ENCODE measurements at regions not wholly inside any gene's neighbourhood (a gene's known extent, or its start where the extent isn't known, plus 50 kb on each side); places are given as distances from the start of the nearest gene placed in this dataset.

GRCh38 chr2:122447237-122447636 lies 691.8 kb downstream of the TSN start:
- DNase-seq = no peak

DNA sequence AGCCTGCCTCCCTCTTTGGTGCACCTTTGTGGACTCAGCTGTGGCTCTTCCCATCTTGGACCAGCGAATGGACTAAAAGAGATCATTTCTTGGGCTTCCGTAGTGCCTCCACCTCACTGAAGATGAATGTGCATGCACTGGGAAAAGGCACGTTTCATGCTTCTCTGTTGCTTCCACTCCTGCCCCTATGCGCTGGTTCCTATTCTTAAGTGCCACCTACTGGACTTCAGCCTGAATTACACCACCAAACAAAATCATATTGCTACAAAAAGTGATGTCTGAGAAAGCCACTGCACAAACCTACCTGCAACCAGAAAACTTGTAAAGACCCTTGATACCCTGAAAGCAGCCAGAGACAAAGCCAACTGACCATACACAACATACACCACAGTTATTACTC lies 695.6 kb downstream of the TSN start:
- DNase-seq = no peak

DNA sequence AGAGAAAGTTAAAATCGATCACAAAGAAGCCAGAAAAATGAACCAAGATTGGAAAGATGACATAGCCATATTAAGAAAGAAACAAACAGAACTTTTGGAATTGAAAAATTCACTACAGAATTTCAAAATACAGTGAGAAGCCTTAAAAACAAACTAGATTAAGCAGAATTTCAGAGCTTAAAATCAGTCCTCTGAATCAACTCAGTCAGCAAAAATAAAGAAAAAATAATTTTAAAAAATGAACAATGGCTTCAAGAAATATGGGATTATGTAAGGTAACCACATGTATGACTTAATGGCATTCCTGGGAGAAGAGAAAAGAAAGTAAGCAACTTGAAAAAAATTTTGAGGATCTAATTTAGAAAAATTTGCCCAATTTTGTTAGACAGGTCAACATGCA lies 696.2 kb downstream of the TSN start:
- DNase-seq = no peak

- DNase-seq = no peak
Measured at GRCh38 chr2:122469147-122469546, 713.7 kb downstream of the TSN start.

GRCh38 chr2:122471753-122472152 lies 716.3 kb downstream of the TSN start:
- DNase-seq = no peak

DNA sequence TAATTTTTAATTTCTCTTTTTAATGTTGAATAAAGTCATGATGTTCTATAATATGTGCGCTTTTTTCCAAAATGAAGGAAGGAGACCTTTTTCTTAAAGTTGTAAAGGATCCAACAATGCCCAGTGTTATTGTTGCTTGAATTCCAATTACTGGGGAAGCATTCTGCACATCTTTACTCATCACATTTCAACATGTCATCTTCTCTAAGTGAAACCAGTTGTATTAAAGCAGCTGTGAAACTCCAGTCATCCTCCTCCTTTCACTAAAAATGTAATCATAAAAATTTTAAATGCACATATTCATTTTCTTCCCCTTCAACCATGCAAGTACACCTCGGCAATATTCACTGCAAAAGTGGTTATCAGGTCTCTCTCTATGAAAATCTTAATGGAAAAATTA lies 722.7 kb downstream of the TSN start:
- DNase-seq = no peak

- DNase-seq = no peak
Measured at GRCh38 chr2:122478771-122479170, 723.3 kb downstream of the TSN start.

GRCh38 chr2:122480501-122481243 lies 725.2 kb downstream of the TSN start:
- no peak for DNase-seq

- no peak for DNase-seq
Measured at GRCh38 chr2:122481244-122481622, 725.8 kb downstream of the TSN start.

- no peak for DNase-seq
Measured at GRCh38 chr2:122481717-122482116, 726.3 kb downstream of the TSN start.

DNA sequence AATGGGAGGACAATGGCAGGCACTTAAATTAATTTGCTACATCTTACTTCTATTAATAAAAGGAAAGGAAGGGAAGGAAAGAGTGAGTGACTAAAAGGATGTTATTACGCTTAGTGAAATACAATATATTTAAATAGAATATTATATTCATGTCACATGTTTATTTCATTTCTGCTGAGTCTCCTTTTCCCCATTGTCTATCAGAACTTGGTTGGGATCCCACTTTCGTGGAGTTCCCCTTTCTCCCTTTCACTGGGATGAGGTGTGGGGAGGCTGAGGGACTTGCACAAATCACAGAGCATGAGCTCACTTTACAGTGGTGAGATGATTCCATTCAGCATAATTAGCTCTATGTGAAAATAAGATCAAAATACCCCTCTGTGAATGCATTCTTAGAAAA lies 730.6 kb downstream of the TSN start:
- no peak for DNase-seq

DNA sequence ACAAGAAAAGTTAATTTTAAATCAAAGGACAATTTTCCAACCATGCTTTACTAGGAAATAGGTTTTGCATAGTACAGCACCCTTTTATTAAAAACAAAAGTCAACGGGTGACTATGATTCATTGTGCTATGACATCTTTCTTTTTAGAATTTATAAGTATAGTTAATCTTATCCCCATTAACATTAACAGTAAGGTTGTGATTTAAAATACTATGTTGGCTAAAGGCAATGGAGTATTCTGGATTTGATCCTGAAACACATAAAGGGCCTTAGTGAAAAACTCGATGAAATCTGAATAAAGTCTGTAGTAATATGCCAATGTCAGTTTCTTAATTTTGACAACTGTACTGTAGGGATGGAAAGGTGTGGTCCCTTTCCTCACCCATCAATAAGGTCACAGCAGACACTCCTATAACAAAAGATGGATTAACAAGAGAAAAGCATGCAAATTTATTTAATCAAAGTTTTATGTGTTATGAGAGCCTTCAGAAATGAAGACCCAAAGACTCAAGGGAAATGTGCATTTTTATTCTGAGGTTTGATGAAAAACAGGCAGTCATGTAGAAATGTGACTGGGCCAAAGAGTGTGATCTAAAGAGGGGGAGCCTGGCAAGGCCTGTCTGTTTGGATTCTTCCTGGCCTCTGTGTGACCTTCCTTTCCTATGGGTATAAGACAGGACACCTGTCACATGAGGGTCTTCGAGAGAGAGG lies 731.4 kb downstream of the TSN start:
- DNase-seq = no peak

DNA sequence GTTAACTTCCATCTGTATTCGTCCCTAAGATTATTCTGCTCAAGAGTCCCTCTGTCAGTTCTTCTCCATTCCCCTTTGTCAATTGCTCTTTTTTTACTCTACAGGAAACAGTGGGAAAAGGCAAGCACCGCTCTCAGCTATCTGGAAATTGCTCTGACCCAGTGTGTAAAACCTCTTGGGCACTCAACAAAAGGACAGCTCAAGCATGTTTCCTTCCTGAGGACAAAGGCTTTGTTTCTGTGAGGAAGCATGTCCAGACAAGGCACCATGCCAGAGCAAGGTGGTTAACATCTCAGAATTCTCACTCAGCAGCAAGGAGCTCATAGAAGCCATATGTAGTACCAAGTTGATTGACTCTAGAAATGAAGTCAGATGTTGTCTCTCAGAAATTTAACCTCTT lies 735.6 kb downstream of the TSN start:
- DNase-seq = no peak

- no peak for DNase-seq
Measured at GRCh38 chr2:122500316-122501105, 745.1 kb downstream of the TSN start.

- DNase-seq = no peak
Measured at GRCh38 chr2:122506620-122507019, 751.2 kb downstream of the TSN start.

DNA sequence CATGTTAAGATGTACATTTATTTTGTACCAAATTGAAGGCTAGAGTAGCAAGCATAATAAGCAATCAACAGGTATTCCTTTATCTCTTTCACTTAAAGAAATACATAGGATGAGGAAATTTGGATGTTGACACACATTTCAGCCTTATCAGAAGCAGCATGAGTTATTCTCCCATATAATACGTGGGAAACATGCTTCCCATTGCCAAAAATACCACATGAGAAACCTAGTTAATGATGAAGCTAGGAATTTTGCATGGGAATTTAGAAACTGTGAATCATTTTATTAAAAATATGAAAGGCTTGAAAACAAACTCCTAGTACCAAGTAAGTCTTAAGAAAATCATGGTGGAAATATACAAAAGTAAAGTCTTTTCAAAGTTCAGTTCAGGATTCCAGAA lies 751.8 kb downstream of the TSN start:
- no peak for DNase-seq

DNA sequence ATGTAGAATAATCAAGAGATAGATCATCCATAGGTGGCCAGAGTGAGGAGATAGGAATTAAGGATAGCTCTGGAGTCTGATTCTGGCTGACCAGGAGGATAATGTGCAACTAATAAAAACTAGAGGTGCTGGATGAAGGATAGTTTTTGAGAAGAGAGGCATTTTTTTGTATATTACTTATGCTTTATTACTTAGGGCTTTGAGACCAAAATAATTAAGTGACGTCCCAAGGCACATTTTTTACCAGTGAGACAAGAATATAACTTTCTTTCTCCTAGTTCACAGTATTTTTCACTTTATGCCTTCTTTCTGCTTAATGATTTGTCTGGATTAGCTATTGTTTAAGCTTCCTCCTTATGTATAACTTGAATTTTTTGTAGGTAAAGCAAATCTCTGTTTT lies 756.6 kb downstream of the TSN start:
- DNase-seq = no peak

- DNase-seq = no peak
Measured at GRCh38 chr2:122514451-122514996, 759.1 kb downstream of the TSN start.

DNA sequence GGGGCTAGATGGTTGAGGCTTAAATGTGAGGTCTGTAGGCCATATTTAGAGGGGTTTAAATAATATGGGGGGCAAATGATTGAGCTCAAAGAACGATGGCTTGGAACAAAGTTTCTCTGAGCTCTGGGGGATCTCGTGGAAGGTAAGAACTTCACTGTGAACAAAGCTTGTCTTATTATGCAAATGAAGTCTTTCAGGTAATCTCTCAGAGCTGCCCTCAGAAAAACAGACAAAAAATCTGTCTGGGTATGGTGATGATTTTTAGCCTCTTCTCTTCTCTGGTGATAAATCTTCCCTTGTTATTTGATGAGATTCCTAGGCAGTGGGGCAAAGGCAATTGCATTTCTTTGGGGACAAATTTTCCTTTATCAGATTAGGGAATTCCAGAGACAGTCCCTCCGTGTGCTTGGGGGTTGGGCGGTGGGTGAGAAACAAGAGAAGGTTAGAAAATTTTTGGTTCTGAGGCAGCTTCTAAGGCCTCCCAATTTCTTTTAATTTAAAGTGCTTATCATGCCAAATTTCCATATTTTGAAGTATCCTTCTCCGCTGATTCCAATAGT lies 760.4 kb downstream of the TSN start:
- no peak for DNase-seq

GRCh38 chr2:122516775-122517174 lies 761.3 kb downstream of the TSN start:
- DNase-seq = no peak

DNA sequence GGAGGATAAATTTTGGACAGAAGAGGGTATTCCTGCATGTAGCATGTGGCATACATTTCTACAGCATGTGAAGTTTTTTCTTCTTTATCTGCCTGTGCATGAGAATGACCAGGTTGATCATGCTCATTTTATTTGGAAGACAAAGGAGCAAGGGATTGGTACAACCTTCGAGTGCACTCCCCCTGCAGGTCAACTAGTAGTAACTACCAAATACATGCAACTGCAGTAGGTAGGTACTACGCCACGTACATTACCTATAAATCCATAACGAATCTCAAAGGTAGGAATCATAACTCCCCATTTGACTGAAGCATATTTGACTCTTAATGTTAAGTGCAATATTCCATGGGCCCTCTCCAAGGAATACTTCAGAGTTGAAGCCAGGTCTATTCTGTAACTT lies 763.9 kb downstream of the TSN start:
- no peak for DNase-seq

- no peak for DNase-seq
Measured at GRCh38 chr2:122519821-122520611, 764.6 kb downstream of the TSN start.

Measured in islet precursor cell (in vitro differentiated cells).